Osteocyte (in vitro differentiated cells): ENCODE measurements at regions not wholly inside any gene's neighbourhood (a gene's known extent, or its start where the extent isn't known, plus 50 kb on each side); places are given as distances from the start of the nearest gene placed in this dataset.

Experiments
- DNase-seq: peaks from one replicate; pipeline ENCODE4 v3.0.0; 2021; ENCODE audit warnings: mixed read lengths; ENCODE audit not compliant: unreplicated experiment; ENCODE audit errors: extremely low spot score
- H3K27ac Mint-ChIP-seq: one replicate; pipeline ENCODE4 v1.8.0; 2021; ENCODE audit warnings: mild to moderate bottlenecking, mixed read lengths; ENCODE audit not compliant: unreplicated experiment
- H3K27me3 Mint-ChIP-seq: one replicate; pipeline ENCODE4 v1.8.0; 2021; ENCODE audit warnings: mixed read lengths; ENCODE audit not compliant: unreplicated experiment
- H3K36me3 Mint-ChIP-seq: one replicate; pipeline ENCODE4 v1.8.0; 2021; ENCODE audit warnings: mixed read lengths; ENCODE audit not compliant: unreplicated experiment
- H3K4me1 Mint-ChIP-seq: one replicate; pipeline ENCODE4 v1.8.0; 2021; ENCODE audit warnings: mixed read lengths; ENCODE audit not compliant: unreplicated experiment
- H3K4me3 Mint-ChIP-seq: one replicate; pipeline ENCODE4 v1.8.0; 2021; ENCODE audit warnings: mild to moderate bottlenecking, moderate library complexity, mixed read lengths; ENCODE audit not compliant: unreplicated experiment
- H3K9me3 Mint-ChIP-seq: one replicate; pipeline ENCODE4 v1.8.0; 2021; ENCODE audit warnings: mixed read lengths; ENCODE audit not compliant: unreplicated experiment
- TF ChIP-seq, protein P1 (sequence below): fragments of 200-600 bp; sonication (generic); IDR thresholded peaks from 2 replicates; pipeline ENCODE4 v1.5.0; 2021; ENCODE audit warnings: antibody characterized with exemption, mild to moderate bottlenecking, moderate library complexity

DNA sequence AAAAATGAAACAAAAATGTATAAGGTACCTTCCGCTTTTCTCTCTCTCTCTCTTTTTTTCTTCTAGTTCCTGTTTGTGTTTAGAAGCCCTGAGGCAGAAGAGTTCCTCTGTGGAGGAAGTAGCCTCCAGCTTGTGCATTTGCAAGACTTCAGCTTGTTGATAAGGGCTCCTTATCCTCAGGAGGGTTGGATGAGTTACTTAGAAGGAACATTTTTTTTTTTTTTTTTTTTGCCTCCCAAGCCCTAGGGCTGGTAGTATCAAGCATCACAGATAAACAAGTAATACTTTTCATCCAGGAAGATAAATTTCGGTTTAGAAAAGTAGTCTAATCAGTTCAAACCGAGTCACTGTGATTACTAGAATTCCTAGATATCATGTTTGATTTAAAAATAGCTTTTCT is 91.0 kb upstream of the CBLB start:
- H3K27me3 Mint-ChIP-seq: no peaks in the 10 kb centered on the region
- no peaks in the 10 kb centered on the region for H3K9me3 Mint-ChIP-seq
- H3K4me3 Mint-ChIP-seq: no peak overlapping the region
- H3K27ac Mint-ChIP-seq: no peak overlapping the region
- TF ChIP-seq, protein P1, sequence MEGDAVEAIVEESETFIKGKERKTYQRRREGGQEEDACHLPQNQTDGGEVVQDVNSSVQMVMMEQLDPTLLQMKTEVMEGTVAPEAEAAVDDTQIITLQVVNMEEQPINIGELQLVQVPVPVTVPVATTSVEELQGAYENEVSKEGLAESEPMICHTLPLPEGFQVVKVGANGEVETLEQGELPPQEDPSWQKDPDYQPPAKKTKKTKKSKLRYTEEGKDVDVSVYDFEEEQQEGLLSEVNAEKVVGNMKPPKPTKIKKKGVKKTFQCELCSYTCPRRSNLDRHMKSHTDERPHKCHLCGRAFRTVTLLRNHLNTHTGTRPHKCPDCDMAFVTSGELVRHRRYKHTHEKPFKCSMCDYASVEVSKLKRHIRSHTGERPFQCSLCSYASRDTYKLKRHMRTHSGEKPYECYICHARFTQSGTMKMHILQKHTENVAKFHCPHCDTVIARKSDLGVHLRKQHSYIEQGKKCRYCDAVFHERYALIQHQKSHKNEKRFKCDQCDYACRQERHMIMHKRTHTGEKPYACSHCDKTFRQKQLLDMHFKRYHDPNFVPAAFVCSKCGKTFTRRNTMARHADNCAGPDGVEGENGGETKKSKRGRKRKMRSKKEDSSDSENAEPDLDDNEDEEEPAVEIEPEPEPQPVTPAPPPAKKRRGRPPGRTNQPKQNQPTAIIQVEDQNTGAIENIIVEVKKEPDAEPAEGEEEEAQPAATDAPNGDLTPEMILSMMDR: no peak
- no peaks in the 10 kb centered on the region for H3K36me3 Mint-ChIP-seq
- peaks cover 11% of the 10 kb centered on the region for H3K4me1 Mint-ChIP-seq
- DNase-seq: no peak

DNA sequence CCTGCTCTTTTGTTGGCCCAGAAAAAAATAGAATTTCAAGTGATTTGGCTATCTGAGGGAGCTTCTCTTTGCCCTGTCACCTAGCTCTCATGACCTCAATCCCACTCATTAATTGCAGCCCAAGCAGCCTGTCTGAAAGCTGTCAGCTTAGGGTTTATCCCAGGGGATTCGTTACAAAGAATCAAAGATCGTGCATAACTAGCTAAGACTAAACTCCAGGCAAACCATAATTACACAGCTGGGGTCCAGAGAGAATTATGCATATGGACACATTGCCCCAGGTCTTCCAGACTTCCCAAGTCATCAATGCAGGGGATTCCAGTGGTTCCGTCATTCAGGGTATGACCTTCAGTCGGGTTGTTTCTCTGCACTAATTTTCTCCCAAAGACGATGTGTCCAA is 91.6 kb upstream of the CBLB start:
- no peak overlapping the region for H3K4me3 Mint-ChIP-seq
- H3K27ac Mint-ChIP-seq: peak overlapping the region; percentile 25
- DNase-seq: no peak
- no peaks in the 10 kb centered on the region for H3K9me3 Mint-ChIP-seq
- H3K36me3 Mint-ChIP-seq: no peaks in the 10 kb centered on the region
- H3K4me1 Mint-ChIP-seq: peaks cover 15% of the 10 kb centered on the region
- TF ChIP-seq, protein P1: no peak
- no peaks in the 10 kb centered on the region for H3K27me3 Mint-ChIP-seq

DNA sequence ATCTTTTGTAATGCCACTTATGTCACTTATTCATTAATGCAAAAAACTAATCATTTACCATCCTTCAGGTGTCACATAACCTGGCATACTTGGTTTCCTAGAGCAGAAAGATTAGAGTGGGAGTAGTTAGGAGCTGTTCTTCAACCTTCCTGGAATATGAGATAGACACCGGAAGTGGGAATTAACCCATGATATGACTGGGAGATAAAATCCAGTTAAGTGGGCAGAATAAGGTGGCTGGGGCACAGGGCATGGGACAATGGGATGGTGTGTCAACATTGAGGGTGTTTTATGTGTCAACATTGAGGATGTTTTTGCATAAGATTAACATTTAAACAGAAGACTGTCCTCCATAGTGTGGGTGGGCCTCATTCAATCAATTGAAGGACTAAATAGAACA is 94.3 kb upstream of the CBLB start:
- Mint-ChIP-seq H3K9me3 (no peaks in the 10 kb centered on the region), H3K4me3 (no peak overlapping the region), H3K36me3 (no peaks in the 10 kb centered on the region), H3K27me3 (no peaks in the 10 kb centered on the region), H3K27ac (no peak overlapping the region), H3K4me1 (peaks cover 27% of the 10 kb centered on the region)
- no peak for DNase-seq
- TF ChIP-seq, protein P1: no peak

DNA sequence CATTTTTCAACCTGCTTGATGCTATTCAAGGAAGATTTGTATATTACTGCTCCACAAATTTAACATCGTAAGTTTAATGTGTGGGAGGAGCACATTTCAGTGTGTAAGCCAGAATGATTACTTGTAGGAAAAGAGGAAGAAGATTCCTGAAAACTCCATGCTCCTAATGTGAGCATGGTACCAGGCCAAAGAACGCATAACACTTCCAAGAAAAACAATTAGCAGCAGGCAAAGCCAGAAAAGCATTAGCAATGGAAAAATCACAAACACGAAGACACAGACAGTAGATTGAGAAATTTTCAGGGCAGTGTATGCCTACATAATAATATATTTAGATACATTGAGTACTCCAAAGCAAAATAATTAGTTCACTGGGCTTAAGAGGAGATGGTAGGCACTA is 96.6 kb upstream of the CBLB start:
- Mint-ChIP-seq H3K27ac (peak overlapping the region; percentile 76), H3K4me1 (peaks cover 27% of the 10 kb centered on the region), H3K36me3 (no peaks in the 10 kb centered on the region), H3K27me3 (no peaks in the 10 kb centered on the region), H3K9me3 (peaks cover 3% of the 10 kb centered on the region), H3K4me3 (no peak overlapping the region)
- TF ChIP-seq, protein P1: no peak
- DNase-seq: no peak

DNA sequence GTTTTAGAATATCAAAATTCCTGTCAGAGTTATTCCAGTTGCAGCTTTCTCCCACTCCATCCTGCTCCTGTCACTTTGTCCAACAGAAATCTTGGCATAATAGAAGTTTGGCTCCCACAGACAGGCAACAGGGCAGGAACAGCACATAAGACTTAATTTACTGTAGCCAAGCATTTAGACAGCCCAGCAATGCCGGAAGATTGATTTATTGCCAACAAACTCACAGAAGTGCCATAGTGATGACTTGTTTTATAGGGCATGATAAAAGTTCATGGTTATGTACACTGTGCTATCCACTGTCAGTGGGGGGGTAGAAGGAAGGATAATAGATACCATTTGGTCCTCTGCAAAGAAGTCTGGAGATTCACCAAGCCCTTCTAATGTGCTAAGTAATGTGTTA is 98.3 kb upstream of the CBLB start:
- Mint-ChIP-seq H3K9me3 (peaks cover 12% of the 10 kb centered on the region), H3K4me3 (no peak overlapping the region), H3K27me3 (no peaks in the 10 kb centered on the region), H3K27ac (no peak overlapping the region), H3K4me1 (peaks cover 27% of the 10 kb centered on the region), H3K36me3 (peaks cover 5% of the 10 kb centered on the region)
- no peak for DNase-seq
- TF ChIP-seq, protein P1: no peak
